ENCODE measurements at regions not wholly inside any gene's neighbourhood (a gene's known extent, or its start where the extent isn't known, plus 50 kb on each side); places are given as distances from the start of the nearest gene placed in this dataset.

GRCh38 chr21:22903851-22904250, 1905.6 kb downstream of the NCAM2 start:
- POLR2A ChIA-PET, result no interaction called here
- intact Hi-C loops (cut with micrococcal nuclease), result no loop called here
- H3K4me3 Mint-ChIP-seq (ENCODE audit: unreplicated experiment), result no peak overlapping the region

DNA sequence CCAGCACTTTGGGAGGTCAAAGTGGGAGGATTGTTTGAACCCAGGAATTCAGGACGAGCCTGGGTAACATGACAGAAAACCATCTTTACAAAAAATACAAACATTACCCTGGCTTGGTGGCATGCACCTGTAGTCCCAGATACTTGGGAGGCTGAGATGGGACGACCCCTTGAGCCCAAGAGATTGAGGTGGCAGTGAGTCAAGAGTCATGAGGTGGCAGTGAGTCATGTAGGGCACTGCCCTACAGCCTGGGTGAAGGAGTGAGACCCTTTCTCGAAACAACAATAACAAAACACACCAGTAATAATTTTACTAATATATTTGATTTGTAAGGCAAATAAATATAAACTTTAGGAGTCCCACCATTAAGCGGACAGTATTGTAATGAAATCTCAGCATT, 1906.2 kb downstream of the NCAM2 start:
- POLR2A ChIA-PET, result no interaction called here

More at GRCh38 chr21:22903851-22904250, 1905.6 kb downstream of the NCAM2 start:
- peaks cover 6% of the 10 kb centered on the region for H3K36me3 Mint-ChIP-seq (ENCODE audit: insufficient read depth, unreplicated experiment)
- BruUV-seq (replicated peaks), result no TSS peak
- CTCF ChIA-PET, result no interaction called here
- peaks cover 13% of the 10 kb centered on the region for H3K9me3 Mint-ChIP-seq (ENCODE audit: unreplicated experiment)
- H3K27ac Mint-ChIP-seq (ENCODE audit: low read depth, unreplicated experiment), result no peak overlapping the region
- H3K4me1 Mint-ChIP-seq (ENCODE audit: insufficient read depth, unreplicated experiment), result no peaks in the 10 kb centered on the region
- peak; percentile 56 for DNase-seq (ENCODE audit: unreplicated experiment)
- H3K27me3 Mint-ChIP-seq (ENCODE audit: insufficient read depth, unreplicated experiment), result no peaks in the 10 kb centered on the region
- TF ChIP-seq, protein P1, sequence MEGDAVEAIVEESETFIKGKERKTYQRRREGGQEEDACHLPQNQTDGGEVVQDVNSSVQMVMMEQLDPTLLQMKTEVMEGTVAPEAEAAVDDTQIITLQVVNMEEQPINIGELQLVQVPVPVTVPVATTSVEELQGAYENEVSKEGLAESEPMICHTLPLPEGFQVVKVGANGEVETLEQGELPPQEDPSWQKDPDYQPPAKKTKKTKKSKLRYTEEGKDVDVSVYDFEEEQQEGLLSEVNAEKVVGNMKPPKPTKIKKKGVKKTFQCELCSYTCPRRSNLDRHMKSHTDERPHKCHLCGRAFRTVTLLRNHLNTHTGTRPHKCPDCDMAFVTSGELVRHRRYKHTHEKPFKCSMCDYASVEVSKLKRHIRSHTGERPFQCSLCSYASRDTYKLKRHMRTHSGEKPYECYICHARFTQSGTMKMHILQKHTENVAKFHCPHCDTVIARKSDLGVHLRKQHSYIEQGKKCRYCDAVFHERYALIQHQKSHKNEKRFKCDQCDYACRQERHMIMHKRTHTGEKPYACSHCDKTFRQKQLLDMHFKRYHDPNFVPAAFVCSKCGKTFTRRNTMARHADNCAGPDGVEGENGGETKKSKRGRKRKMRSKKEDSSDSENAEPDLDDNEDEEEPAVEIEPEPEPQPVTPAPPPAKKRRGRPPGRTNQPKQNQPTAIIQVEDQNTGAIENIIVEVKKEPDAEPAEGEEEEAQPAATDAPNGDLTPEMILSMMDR (IDR thresholded peaks at IDR 0.05; ENCODE audit: unreplicated experiment), result no peak

GRCh38 chr21:22925032-22925431, 1926.8 kb downstream of the NCAM2 start:
- no peak overlapping the region for H3K27ac Mint-ChIP-seq (ENCODE audit: low read depth, unreplicated experiment)
- no peaks in the 10 kb centered on the region for H3K4me1 Mint-ChIP-seq (ENCODE audit: insufficient read depth, unreplicated experiment)
- H3K4me3 Mint-ChIP-seq (ENCODE audit: unreplicated experiment), result no peak overlapping the region

More for the DNA sequence above, 1906.2 kb downstream of the NCAM2 start:
- DNase-seq (ENCODE audit: unreplicated experiment), result no peak
- no peak overlapping the region for H3K27ac Mint-ChIP-seq (ENCODE audit: low read depth, unreplicated experiment)
- intact Hi-C loops (cut with micrococcal nuclease), result no loop called here
- BruUV-seq (replicated peaks), result no TSS peak
- peaks cover 6% of the 10 kb centered on the region for H3K36me3 Mint-ChIP-seq (ENCODE audit: insufficient read depth, unreplicated experiment)
- H3K9me3 Mint-ChIP-seq (ENCODE audit: unreplicated experiment), result peaks cover 13% of the 10 kb centered on the region
- TF ChIP-seq, protein P1 (IDR thresholded peaks at IDR 0.05; ENCODE audit: unreplicated experiment), result no peak
- no peak overlapping the region for H3K4me3 Mint-ChIP-seq (ENCODE audit: unreplicated experiment)
- H3K27me3 Mint-ChIP-seq (ENCODE audit: insufficient read depth, unreplicated experiment), result no peaks in the 10 kb centered on the region
- H3K4me1 Mint-ChIP-seq (ENCODE audit: insufficient read depth, unreplicated experiment), result no peaks in the 10 kb centered on the region
- CTCF ChIA-PET, result no interaction called here

DNA sequence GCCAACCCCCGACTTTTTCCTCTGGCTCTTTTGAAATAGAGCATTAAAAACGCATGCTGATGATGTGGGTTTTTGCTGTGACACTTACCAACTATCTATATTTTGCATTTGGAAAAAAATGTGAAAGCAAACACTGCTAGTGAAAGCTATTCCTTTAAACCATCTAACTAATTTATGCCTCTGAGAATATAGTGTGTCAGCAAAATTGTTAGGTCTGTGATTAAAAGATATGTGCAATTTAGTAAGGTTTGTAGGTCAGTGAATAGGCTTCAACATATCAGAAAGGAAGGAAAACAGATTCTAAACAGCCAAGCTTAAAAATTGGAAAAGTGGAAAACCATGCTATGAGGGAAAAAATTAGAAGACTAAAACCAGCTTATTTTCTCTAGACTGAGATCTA, 1929.3 kb downstream of the NCAM2 start:
- H3K4me3 Mint-ChIP-seq (ENCODE audit: unreplicated experiment), result no peak overlapping the region
- BruUV-seq (replicated peaks), result no TSS peak
- H3K27me3 Mint-ChIP-seq (ENCODE audit: insufficient read depth, unreplicated experiment), result no peaks in the 10 kb centered on the region
- ChIA-PET CTCF (no interaction called here), POLR2A (no interaction called here)
- H3K9me3 Mint-ChIP-seq (ENCODE audit: unreplicated experiment), result no peaks in the 10 kb centered on the region
- H3K36me3 Mint-ChIP-seq (ENCODE audit: insufficient read depth, unreplicated experiment), result no peaks in the 10 kb centered on the region
- H3K27ac Mint-ChIP-seq (ENCODE audit: low read depth, unreplicated experiment), result no peak overlapping the region
- intact Hi-C loops (cut with micrococcal nuclease), result no loop called here
- H3K4me1 Mint-ChIP-seq (ENCODE audit: insufficient read depth, unreplicated experiment), result no peaks in the 10 kb centered on the region
- TF ChIP-seq, protein P1 (IDR thresholded peaks at IDR 0.05; ENCODE audit: unreplicated experiment), result no peak
- no peak for DNase-seq (ENCODE audit: unreplicated experiment)

More at GRCh38 chr21:22925032-22925431, 1926.8 kb downstream of the NCAM2 start:
- ChIA-PET POLR2A (no interaction called here), CTCF (no interaction called here)
- TF ChIP-seq, protein P1 (IDR thresholded peaks at IDR 0.05; ENCODE audit: unreplicated experiment), result no peak
- no peak for DNase-seq (ENCODE audit: unreplicated experiment)
- no peaks in the 10 kb centered on the region for H3K27me3 Mint-ChIP-seq (ENCODE audit: insufficient read depth, unreplicated experiment)
- intact Hi-C loops (cut with micrococcal nuclease), result no loop called here
- no TSS peak for BruUV-seq (replicated peaks)
- no peaks in the 10 kb centered on the region for H3K36me3 Mint-ChIP-seq (ENCODE audit: insufficient read depth, unreplicated experiment)
- H3K9me3 Mint-ChIP-seq (ENCODE audit: unreplicated experiment), result no peaks in the 10 kb centered on the region
